Spleen (tissue), 7 donors: ENCODE measurements at regions not wholly inside any gene's neighbourhood (a gene's known extent, or its start where the extent isn't known, plus 50 kb on each side); places are given as distances from the start of the nearest gene placed in this dataset.

ENCODE experiments used
- CTCF ChIP-seq, 11 experiments: fragments of 200-600 bp in 7 of 11; fragments of 450-650 bp in 4 of 11; sonication (generic) in 4 of 11; IDR thresholded peaks in 8 of 11; conservative IDR thresholded peaks in 3 of 11; 1 replicate in 7 of 11; 2 replicates in 4 of 11; pipeline versions ENCODE4 v1.4.0 to v1.8.0; 2016 to 2021; ENCODE audit warnings: antibody characterized with exemption in 11 of 11, inconsistent platforms in 4 of 11, mild to moderate bottlenecking in 1 of 11
- POLR2A ChIP-seq, 3 donors: fragments of 450-650 bp; IDR thresholded peaks; one replicate each; pipeline ENCODE4 v1.5.1; 2017; ENCODE audit warnings: antibody characterized with exemption in 3 of 3, mild to moderate bottlenecking in 1 of 3
- POLR2AphosphoS5 ChIP-seq, 3 donors: sonication (generic); formaldehyde crosslinking; IDR thresholded peaks; one replicate each; pipeline ENCODE4 v1.5.1; 2017; ENCODE audit warnings: antibody characterized with exemption in 3 of 3
- donor health status: DM: no; HTN: no; CAD: no; lungs with moderate emphysema.
- donor health status: DM: no; HTN: no; CAD: no.
- donor health status: DM: no; HTN: no; CAD: no.

- TF ChIP-seq CTCF (IDR thresholded peaks at IDR 0.05 in 8 of 11, conservative IDR thresholded peaks at IDR 0.05 in 3 of 11) (no peak), POLR2A (IDR thresholded peaks at IDR 0.05) (no peak), POLR2AphosphoS5 (IDR thresholded peaks at IDR 0.05) (no peak)
Measured at GRCh38 chr7:15042285-15043065, 139.9 kb upstream of the DGKB start.
